GM12891 (cell line): ENCODE measurements at regions not wholly inside any gene's neighbourhood (a gene's known extent, or its start where the extent isn't known, plus 50 kb on each side); places are given as distances from the start of the nearest gene placed in this dataset.

Experiments used
- PAX5 ChIP-seq: IDR thresholded peaks from 2 replicates; pipeline ENCODE4 v1.6.1; 2011; ENCODE audit warnings: low read length, moderate library complexity, mild to moderate bottlenecking; ENCODE audit not compliant: insufficient read depth, severe bottlenecking
- POLR2A ChIP-seq: IDR thresholded peaks from 2 replicates; pipeline ENCODE4 v1.6.1; 2011; ENCODE audit warnings: low read depth, low read length, control low read depth
- POLR2AphosphoS5 ChIP-seq: IDR thresholded peaks from 2 replicates; pipeline ENCODE4 v1.6.1; 2011; ENCODE audit warnings: low read depth, low read length, control low read depth
- POU2F2 ChIP-seq: IDR thresholded peaks from 2 replicates; pipeline ENCODE4 v1.6.1; 2011; ENCODE audit warnings: low read depth, mild to moderate bottlenecking, control low read depth, low read length, moderate library complexity
- SPI1 ChIP-seq: IDR thresholded peaks from 2 replicates; pipeline ENCODE4 v1.6.1; 2011; ENCODE audit warnings: low read depth, low read length, control low read depth
- TAF1 ChIP-seq: IDR thresholded peaks from 2 replicates; pipeline ENCODE4 v1.6.1; 2011; ENCODE audit warnings: low read depth, low read length, control low read depth

DNA sequence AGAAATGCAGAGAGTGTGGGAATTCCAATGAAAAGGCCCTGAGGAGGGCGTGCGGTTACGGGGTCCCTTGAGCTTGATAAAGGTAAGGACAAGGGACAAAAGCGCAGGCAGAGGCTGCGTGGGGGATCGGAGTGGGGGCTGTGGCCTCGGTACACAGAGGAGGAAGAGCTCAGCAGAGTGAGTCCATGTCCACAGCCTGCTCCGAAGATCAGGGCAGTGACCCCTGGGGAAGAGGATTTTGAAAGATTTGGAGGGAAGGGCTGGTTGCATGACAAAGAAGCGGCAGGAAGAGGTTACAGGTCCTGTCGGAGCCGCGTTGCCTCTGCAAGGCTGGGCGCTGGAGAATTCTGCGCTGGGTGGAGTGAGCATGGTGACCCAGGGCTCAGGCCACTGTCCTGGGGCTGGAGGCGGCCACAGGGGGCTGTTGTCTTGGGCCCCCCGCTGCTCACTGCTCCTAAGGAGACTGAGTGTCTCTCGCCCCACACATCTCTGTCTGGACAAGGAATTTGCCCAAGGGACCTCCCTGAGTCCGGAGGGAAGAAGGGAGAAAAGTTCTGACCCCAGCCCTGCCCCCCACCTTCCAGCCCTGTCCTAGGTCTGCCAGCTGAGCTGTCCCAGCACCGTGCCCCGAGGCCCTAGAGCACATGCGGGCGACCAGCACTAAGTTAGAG, 69.8 kb upstream of the INSIG1 start:
- TF ChIP-seq POLR2A (no peak), POLR2AphosphoS5 (no peak), TAF1 (no peak), PAX5 (no peak), POU2F2 (no peak), SPI1 (no peak)
